DND-41 (cell line): ENCODE measurements at regions not wholly inside any gene's neighbourhood (a gene's known extent, or its start where the extent isn't known, plus 50 kb on each side); places are given as distances from the start of the nearest gene placed in this dataset.

Experiments
- ATAC-seq: fragments of 200-7000 bp; cut with Tn5 transposase; 3 replicates; pipeline ENCODE4 v1.9.1; 2021; ENCODE audit warnings: low read depth; ENCODE audit not compliant: insufficient read depth
- DNase-seq: peaks from one replicate; pipeline ENCODE4 v3.0.0-alpha.2; 2020
- H2AFZ ChIP-seq: 2 replicates; pipeline ENCODE4 v1.6.0; 2012; ENCODE audit warnings: low read depth, low read length
- H3K27ac ChIP-seq: 2 replicates; pipeline ENCODE4 v1.5.1; 2012; ENCODE audit warnings: low read length, inconsistent platforms
- H3K27me3 ChIP-seq: fragments of 200-600 bp; sonication (generic); 2 replicates; pipeline ENCODE4 v1.6.0; 2012; ENCODE audit warnings: low read length, mild to moderate bottlenecking, inconsistent platforms; ENCODE audit not compliant: insufficient read depth, poor library complexity
- H3K36me3 ChIP-seq: 2 replicates; pipeline ENCODE4 v1.5.1; 2012; ENCODE audit warnings: low read length, inconsistent platforms; ENCODE audit not compliant: insufficient read depth
- H3K4me1 ChIP-seq: 2 replicates; pipeline ENCODE4 v1.5.1; 2012; ENCODE audit warnings: mild to moderate bottlenecking, low read length; ENCODE audit not compliant: insufficient read depth
- H3K4me2 ChIP-seq: 2 replicates; pipeline ENCODE4 v1.6.0; 2012; ENCODE audit warnings: mild to moderate bottlenecking, moderate library complexity, low read length, inconsistent platforms; ENCODE audit not compliant: insufficient read depth
- H3K4me3 ChIP-seq, 2 experiments: fragments of 200-600 bp in 1 of 2; shearing (Covaris generic) in 1 of 2; 2 replicates each; pipeline ENCODE4 v1.5.1; 2012 to 2016; ENCODE audit warnings: inconsistent platforms in 2 of 2, low read length in 2 of 2, mild to moderate bottlenecking in 2 of 2, low read depth in 1 of 2, moderate library complexity in 1 of 2
- H3K79me2 ChIP-seq: 2 replicates; pipeline ENCODE4 v1.6.0; 2012; ENCODE audit warnings: low read length, inconsistent platforms; ENCODE audit not compliant: insufficient read depth
- H3K9ac ChIP-seq: 2 replicates; pipeline ENCODE4 v1.6.0; 2012; ENCODE audit warnings: low read depth, mild to moderate bottlenecking, inconsistent platforms, low read length, moderate library complexity
- H3K9me3 ChIP-seq: 2 replicates; pipeline ENCODE4 v1.5.1; 2012; ENCODE audit warnings: low read length, moderate library complexity, mild to moderate bottlenecking, inconsistent platforms; ENCODE audit not compliant: insufficient read depth, severe bottlenecking
- H4K20me1 ChIP-seq: 2 replicates; pipeline ENCODE4 v1.6.0; 2012; ENCODE audit warnings: low read length; ENCODE audit not compliant: insufficient read depth
- CTCF ChIP-seq: IDR thresholded peaks from 2 replicates; pipeline ENCODE4 v1.5.1; 2012; ENCODE audit warnings: borderline replicate concordance, low read length, moderate library complexity, mild to moderate bottlenecking; ENCODE audit not compliant: poor library complexity, severe bottlenecking; ENCODE audit errors: extremely low read depth
- EZH2 ChIP-seq: IDR thresholded peaks from 3 replicates; pipeline ENCODE4 v1.6.1; 2012; ENCODE audit warnings: borderline replicate concordance, low read depth, mild to moderate bottlenecking, moderate library complexity, low read length, inconsistent platforms; ENCODE audit not compliant: severe bottlenecking

GRCh38 chr20:60210779-60211617 lies 252.8 kb downstream of the CDH26 start:
- Histone ChIP-seq H3K4me2 (peak overlapping the region; percentile 23), H3K4me1 (peaks cover 85% of the 10 kb centered on the region), H2AFZ (peak overlapping the region; percentile 1; the same call in 1 of the 2 replicates), H3K36me3 (peaks cover 30% of the 10 kb centered on the region), H3K79me2 (peaks cover 42% of the 10 kb centered on the region), H3K9ac (peak overlapping the region; percentile 36), H3K27me3 (no peaks in the 10 kb centered on the region), H3K27ac (peak overlapping the region; percentile 86), H4K20me1 (no peaks in the 10 kb centered on the region), H3K9me3 (no peaks in the 10 kb centered on the region), H3K4me3 (peak overlapping the region in 1 of 2 experiments; percentile 0; a peak in 1 of 4 replicates)
- DNase-seq = peak; percentile 86
- peak; percentile 82 for ATAC-seq
- TF ChIP-seq EZH2 (no peak), CTCF (peak; percentile 97)

- Histone ChIP-seq H3K27ac (peak overlapping the region; percentile 86), H3K36me3 (peaks cover 35% of the 10 kb centered on the region), H3K4me1 (peaks cover 88% of the 10 kb centered on the region), H3K27me3 (no peaks in the 10 kb centered on the region), H3K4me3 (peak overlapping the region in 1 of 2 experiments; percentile 0; a peak in 1 of 4 replicates), H2AFZ (peak overlapping the region; percentile 1; the same call in 1 of the 2 replicates), H3K79me2 (peaks cover 47% of the 10 kb centered on the region), H4K20me1 (no peaks in the 10 kb centered on the region), H3K9ac (peak overlapping the region; percentile 36), H3K4me2 (peak overlapping the region; percentile 23), H3K9me3 (no peaks in the 10 kb centered on the region)
- TF ChIP-seq EZH2 (no peak), CTCF (no peak)
- no peak for ATAC-seq
- DNase-seq = no peak
Measured at GRCh38 chr20:60211618-60212463, 253.6 kb downstream of the CDH26 start.

GRCh38 chr20:60212695-60213094 lies 254.5 kb downstream of the CDH26 start:
- Histone ChIP-seq H4K20me1 (no peaks in the 10 kb centered on the region), H3K9ac (peak overlapping the region; percentile 39; the same call in 1 of the 2 replicates), H3K36me3 (peaks cover 43% of the 10 kb centered on the region), H3K4me1 (peaks cover 82% of the 10 kb centered on the region), H3K9me3 (no peaks in the 10 kb centered on the region), H2AFZ (no peak overlapping the region), H3K79me2 (peaks cover 52% of the 10 kb centered on the region), H3K4me3 (no peak overlapping the region), H3K4me2 (0 out of 2 replicates have a peak overlapping the region, but pooled peaks have one; percentile 0), H3K27me3 (no peaks in the 10 kb centered on the region), H3K27ac (peak overlapping the region; percentile 86)
- ATAC-seq (no peak), DNase-seq (no peak)
- no peak for TF ChIP-seq EZH2
- no peak for TF ChIP-seq CTCF
